HG03025 (cell line): ENCODE measurements at regions not wholly inside any gene's neighbourhood (a gene's known extent, or its start where the extent isn't known, plus 50 kb on each side); places are given as distances from the start of the nearest gene placed in this dataset.

ENCODE experiments used
- ATAC-seq: cut with Tn5 transposase; IDR thresholded peaks from one replicate; pipeline ENCODE4 v1.9.1; 2021; ENCODE audit warnings: mild to moderate bottlenecking, moderate library complexity; ENCODE audit not compliant: unreplicated experiment, low FRiP score

DNA sequence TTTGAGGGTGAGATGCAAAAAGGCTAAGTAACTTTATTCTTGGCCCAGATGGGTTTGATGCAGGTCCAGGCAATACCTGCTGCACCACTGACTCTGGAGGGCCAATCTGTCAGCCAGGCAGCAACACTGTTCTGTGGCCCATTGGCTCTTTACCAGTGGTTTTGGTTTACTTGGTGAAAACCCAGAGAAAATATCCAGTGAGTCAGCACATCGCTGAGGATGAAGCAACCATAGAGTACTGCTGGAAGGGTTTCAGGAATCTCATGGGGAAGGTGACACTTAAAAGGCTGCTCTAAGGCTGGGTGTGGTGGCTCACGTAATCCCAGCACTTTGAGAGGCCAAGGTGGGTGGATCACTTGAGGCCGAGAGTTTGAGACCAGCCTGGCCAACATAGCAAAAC lies 192.5 kb upstream of the FAM98A start:
- no peak for ATAC-seq

DNA sequence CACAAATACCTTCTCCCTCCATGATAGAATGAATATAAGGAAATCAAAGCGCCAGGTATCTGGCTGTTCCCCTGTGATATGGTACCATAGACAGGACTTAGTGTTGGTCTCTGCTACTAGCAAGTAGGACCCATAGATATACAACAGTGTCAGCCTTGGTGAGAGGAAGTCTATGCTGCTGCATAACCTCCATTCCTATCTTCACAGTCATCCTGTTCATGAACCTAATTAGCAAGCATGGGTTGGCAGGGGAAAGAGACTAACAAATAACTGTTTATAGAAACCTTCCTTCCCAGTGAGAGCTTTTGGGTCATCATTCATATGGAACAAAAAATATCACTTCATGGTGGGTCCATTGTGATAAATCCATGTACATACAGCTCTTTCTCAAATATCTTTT lies 188.9 kb upstream of the FAM98A start:
- ATAC-seq, result no peak

DNA sequence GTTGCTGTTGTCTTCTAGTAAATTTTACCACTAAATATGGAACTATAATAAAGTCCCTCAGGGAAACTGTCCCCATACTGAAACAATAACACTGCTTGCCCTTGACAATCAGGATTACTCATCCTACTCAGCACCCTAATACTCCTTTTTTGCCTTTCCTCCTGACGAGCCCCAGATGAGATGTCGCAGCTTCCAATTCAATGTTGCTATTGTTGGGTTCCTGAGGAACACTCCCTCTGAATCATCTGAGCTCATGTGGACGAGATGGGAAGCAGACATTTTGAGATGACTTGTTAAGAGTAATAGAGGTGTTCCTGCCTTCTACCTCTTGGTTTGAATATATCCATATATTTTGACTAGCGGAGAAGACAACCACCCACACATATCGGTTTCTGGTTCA lies 187.8 kb upstream of the FAM98A start:
- ATAC-seq, result no peak

DNA sequence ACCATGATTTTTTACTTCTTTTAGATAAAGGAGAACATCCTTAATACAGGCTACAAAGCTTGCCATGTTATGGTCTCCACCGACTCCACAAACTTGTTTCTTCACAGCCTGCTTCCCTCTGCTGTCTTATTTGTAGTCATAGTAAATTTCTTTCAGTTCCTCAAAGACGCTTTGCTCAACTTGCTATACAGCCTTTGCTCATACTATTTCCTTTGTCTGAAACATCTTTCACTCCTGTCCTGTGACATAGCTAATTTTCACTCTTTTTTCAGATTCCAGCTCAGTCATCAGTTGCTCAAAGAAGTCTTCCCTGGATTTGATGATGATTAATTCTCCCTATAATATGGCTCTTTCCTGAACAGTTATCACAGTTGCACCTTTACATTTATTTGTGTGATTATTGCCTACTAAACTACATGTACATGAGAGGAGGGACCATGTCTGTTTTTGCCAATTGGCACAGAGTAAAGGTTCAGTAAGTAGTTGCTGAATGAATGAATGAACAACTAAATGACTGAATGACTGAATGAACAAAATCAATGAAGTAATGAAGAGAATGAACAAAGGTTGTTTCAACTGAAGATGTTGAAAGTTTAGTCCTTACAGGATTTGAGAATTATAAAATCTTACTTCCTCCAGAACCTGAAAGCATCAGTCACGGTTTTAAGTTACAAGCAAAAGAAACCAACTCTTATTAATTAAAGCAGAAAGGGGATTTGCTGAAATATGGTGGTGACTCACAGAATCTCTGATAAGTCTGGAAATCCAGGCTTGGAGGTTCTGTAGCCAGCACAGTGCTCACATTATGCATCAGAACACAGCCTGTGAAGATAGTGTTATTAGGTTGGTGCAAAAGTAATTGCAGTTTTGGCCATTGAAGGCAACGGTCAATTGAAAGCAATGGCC lies 186.4 kb upstream of the FAM98A start:
- peak; percentile 97 for ATAC-seq

DNA sequence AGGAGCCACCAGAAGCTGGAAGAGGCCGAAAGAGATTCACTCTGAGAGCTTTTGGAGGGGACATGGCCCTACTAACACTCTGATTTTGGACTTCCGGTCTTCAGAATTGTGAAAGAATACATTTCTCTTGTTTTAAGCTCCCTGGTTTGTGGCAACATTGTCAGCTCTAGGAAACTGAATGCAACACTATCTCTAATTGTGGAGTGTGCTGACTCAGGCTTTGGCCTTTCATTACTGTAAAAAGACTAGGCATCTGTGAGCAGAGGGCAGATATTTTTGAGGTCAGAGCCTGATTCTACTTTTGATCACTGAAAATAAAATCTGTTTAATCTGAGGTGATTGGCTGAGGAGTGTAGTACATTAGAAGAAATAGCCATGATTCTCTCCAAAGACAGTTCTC lies 185.4 kb upstream of the FAM98A start:
- ATAC-seq, result no peak

DNA sequence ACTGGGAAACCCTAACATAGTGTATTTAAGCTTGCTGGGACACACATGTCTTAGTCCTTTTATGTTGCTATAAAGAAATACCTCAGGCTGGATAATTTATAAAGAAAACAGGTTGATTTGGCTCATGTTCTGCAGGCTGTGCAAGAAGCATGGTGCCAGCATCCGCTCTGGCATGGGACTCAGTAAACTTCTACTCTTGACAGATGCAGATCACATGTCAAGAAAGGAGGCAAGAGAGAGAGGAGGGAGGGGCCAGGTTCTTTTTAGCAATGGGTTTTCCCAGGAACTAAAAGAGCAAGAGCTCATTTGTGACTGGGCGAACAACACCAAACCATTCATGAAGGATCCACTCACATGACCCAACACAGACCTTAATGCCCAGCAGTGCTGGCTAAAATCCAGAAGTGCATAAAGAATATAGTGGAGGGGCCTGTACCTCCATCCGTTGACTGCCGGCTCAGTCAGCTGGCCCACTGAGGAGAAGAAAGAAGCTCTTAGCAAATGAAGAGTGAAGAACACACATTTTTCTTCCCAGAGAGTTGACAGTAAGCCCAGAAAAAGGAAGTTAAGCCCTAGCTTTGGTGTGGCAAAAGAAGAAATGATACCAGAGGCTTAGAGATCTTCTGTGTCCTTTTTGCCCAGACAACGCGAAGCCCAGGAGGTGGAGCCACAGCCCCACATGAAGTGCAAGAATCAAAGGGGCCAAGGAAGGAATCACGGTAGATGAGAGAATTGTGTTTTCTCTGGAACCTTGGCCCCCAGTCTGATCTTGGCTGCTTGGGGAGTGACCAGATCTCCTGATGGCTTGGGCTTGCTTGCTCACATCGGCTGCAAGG lies 183.5 kb upstream of the FAM98A start:
- no peak for ATAC-seq

DNA sequence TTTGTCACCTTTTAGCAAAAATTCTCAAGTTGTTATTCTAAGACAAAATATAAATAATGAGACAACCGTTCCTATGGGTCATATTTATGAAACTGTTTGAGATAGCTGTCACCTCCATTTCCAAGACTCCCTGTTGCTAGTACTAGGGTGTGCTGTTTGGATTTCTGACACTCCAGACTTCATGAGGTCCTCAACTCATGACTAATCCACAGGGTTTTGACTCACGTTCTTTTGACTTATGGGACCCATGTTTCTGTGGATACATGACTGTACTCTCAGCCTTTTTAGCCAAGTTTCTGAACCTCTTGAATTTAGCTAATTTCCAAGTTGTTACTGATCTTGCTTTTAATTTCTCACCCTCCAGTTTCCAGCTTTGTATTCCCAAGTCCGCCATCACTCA lies 178.7 kb upstream of the FAM98A start:
- no peak for ATAC-seq

DNA sequence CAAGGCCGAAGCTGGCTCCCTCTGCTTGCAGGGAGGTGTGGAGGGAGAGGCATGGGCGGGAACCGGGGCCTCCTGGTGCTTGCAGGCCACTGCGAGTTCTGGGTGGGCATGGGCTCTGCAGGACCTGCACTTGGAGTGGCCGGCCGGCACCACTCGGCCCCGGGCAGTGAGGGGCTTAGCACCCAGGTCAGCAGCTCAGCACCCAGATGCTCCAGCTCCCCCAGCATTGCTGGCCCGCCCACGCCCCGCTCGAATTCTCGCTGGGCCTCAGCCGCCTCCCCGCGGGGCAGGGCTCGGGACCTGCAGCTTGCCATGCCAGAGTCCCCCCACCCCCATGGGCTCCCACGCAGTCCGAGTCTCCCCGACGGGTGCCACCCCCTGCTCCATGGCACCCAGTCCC lies 176.2 kb upstream of the FAM98A start:
- no peak for ATAC-seq

DNA sequence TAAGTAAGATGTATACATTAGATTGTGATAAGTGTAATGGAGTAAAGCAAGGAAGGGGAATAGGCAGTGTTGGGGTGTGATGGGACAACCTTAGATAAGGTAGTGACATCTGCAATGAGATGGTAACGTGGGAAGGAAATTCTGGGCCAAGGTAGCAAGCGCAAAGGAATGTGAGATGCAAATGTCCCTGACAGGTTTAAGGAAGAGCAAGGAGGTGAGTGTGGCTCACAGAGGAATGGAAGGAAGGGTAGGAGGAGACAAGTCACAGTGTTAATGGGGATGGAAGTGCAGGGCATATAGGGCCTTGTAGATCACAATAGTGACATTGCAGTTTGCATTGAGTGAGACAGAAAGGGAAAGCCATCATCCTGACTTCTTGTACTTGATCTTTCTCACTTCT lies 170.9 kb upstream of the FAM98A start:
- no peak for ATAC-seq

DNA sequence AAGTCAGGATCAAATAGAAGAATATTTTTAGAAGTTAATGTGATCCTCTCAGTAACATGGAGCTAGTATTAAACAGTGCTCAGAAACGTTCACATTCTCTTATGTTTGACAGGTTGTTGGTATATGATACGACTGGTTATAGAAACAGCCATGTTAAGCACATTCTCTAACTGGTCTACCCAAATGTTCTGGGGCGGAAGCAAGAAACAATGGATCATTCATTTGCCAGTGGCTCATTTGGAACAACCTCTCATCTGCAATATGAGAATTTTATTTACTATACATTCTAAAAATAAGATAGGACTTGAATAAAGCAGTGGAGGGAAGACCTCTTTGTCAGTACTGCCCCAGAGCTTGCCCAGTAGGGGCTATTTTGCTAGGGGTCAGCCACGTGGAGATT lies 167.1 kb upstream of the FAM98A start:
- no peak for ATAC-seq

DNA sequence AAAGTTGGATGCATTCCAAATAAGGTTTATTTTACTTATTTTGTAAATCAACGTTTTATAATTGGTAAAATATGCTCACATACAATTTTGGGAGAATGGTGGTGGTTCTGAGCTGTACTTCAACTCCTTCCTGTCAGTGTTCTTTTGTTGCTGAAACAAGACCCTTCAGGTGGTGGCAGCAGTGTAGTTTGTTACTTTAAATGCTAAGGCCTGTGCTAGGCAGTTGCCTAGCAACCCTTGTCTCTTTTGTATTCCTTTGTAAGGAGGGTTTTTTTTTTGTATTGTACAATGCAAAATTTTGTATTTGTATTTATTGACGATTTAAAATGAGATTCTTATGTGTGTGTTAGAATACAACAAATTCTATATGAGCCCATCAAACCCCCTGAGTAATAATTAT lies 166.0 kb upstream of the FAM98A start:
- no peak for ATAC-seq

DNA sequence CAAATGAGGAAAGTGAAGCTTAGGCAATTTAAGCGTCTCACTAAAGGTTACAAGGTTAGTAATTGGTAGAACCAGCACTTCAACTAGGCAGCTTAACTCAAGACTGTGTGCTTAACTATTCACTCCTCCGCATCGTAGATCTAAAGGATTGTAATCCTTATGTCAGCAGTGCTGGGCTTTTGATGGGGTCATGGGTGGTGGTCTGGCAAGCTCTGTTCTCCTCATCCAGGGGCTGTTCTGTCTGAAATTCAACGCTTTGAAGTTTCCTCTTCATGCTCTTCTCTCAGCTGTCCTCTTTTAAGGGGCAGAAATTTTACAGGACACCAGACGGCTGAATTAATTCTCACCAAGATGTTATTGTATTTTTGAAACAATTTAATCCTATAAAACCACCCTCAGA lies 165.5 kb upstream of the FAM98A start:
- ATAC-seq, result no peak

DNA sequence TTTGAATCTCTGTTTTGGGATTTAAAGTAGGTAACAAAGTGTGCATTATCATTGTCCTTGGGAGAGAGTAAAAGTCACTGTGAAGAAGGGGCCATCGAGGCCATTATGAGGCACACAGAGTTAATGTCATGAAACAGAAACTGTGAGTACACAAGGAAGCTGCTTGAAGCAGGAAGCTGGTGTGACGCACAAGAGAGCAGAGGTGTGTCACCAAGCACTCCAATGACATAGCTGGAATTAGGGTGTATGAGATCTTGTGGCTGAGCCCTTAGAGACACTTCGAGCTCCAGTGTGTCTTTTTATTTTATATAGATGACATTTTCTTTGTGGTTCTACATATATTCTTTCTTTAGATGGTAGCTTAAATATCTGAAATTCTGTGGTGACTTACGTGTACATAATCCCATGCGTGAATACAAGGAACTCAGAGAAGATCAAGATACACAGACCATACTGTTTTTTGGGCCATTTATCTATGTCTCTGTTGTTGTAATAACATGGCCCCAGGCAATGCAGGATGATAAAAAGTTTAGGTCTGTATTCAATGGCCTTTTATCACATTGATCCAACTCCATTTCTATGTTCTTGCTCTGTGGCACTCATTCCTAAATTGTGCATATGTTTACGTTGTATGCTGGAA lies 164.7 kb upstream of the FAM98A start:
- no peak for ATAC-seq

DNA sequence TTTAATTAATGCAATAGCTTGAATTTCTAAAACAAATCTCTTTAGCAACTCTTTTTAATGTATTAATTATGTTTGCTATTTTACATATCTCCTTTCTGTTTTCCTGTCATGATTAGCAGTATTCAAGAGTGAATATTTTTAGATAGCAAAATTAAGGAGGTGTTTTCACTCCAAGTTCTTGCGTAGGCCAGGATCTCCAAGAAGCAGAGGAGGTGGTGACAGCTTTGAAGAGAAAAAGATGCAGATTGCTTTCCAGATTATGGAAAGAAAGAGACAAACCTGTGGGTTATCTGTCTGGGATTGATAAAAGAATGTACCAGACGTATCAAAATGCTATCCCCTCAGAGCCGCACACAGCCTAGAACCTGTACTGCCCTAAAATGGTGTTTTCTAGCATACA lies 163.5 kb upstream of the FAM98A start:
- no peak for ATAC-seq

DNA sequence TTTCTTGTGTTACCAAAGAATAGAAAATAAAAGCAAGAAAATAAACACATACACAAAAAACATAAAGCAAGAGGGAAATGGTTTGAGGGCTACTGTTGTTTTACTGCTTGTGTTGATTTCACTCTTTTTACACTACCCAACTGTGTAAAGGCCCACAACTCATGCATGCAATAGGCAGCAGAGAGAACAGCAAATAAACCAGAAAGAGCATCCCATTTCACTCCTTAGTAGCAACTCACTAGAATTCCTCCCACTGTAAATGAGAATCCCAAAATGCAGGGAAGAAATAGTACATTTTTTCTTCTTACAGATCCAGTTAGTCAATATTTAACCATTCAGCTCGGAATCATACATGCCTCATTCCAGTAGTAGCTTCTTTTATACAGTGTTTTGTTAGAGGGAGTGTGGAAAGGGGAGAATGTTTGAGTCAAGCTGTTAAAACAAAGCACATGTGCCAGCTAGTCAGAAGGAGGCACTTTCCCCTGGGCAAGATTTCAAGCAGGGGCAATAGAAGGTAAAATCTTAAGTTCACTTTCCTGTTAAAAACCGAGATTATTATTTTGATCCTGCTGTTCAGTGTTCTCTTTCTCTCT lies 147.2 kb upstream of the FAM98A start:
- no peak for ATAC-seq

DNA sequence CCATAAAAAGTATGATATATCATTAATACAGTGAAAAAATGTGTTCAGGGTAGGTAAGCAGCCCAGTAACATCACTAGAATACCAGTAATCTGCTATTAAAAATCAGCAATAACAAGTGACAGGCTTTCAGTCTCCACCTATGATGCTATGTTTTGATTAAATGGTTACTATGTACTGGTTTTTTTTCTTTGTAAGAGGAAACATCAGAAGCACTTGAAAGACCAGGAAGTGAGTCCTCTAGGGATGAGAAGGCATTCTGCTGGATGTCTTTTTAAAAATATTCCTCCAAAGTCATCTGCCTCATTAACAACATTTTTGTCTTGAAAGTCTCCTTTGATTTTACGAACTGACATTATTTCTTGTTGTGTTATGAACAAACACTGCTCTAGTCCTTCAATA lies 136.0 kb upstream of the FAM98A start:
- ATAC-seq, result no peak

DNA sequence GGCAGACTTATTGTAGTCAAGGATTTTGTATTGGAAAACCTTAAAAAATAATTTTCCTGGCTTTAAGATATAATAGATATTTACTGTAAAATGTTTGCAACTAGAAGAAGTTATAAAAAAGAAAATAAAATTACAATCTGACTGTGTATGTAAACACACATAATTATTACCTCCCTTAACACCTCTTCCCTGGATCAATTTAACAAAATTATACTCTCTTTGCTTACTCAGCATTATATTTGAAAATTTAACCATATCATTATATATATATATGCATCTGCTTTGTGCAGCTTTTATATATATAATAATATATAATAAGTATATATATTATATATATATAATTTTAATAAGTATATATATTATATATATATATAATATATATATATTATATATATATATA lies 131.7 kb upstream of the FAM98A start:
- ATAC-seq, result no peak

DNA sequence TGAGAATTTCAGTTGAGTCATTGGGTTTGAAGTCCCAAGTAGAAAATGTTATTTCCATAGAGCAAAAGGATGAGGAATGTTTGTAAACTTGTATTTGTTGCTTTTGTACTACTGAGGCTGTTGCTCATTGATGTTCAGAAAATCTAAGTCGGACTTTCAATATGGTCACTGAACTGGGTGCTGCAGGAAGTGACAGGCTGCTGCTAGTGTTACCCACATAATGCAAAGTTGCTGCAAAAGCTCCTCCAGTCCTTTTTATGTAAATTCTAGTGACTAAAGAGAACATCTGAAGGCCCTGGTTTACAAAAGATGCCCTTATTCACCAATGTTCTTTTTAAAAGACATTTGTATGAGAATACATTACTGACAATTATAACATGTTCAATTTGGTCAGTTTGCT lies 131.1 kb upstream of the FAM98A start:
- ATAC-seq, result no peak

DNA sequence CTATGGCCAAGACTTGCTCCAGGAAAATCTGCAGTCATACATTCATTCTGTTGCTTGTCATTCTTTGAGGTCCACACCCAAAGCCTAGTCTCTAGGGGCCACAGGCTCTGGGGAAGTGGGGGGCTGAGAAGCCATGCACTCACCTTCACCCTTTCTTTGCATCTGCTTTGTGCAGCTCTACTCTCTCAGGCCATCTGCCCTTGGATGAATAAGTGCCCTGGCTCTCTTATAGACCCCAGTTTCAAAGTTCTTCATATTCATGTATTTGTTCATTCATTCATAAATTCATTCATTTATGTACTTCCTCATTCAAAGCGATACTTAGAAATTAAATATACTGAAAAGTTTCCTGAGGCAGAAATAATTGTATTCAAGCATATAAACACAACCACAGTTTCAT lies 130.3 kb upstream of the FAM98A start:
- no peak for ATAC-seq

DNA sequence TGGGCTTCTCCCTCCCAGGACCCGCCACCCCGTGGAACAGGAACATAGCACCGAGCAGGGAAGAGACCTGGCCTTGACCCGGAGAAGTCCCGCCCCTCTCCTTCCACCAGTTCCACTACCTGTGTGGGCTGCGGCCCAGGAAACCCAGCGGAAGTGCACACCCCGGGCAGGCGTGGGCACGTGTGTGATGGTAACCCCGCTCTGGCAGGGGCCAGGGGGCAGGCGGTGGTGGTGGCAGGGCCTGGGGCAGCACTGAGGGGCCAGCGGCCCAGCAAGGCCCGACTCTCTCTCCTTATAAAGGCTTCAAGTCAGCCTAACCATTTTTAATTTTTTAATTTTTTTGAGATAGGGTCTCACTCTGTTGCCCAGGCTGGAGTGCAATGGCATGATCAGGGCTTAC lies 129.0 kb upstream of the FAM98A start:
- ATAC-seq, result no peak
